ENCODE measurements at regions not wholly inside any gene's neighbourhood (a gene's known extent, or its start where the extent isn't known, plus 50 kb on each side); places are given as distances from the start of the nearest gene placed in this dataset.

DNA sequence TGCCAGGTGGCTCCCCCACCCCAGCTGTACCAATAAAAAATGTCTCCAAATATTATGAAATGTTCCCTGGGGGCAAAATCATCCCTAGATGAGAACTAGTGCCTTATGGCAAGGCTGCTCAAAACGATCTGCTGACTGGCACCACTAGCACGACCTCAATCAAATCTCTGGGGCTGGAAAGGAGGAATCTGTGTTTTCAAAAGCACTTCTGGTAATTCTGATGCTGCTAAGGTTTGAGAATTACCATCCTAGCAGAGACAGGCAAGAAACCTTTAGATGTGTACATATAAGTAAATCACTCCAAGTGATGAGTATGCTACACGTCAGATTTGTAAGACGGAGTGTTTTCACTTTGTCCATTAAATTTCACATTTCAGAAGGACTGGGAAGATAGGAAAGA lies 360.1 kb upstream of the THRB start:
- TF ChIP-seq GATA3 (IDR thresholded peaks at IDR 0.05; ENCODE audit: low read depth, low read length) = no peak

DNA sequence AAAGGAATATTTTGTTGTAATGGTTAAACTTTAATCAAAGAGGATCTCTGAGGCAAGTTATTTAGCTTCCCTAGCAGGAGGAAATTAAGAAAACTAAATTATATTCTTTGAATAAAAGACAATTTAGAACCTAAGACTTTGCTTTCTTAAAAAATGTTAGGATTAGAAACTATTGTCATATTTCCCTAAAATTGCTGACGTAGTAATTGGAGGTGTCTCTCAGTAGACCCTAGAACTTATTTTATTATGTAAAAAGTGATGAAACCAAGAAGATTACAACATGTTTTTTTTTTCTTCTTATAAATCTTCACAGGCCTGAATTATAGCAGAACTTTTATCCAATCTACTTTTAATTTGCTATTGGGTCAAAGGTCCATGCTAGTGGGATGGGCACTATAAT lies 363.3 kb upstream of the THRB start:
- TF ChIP-seq GATA3 (IDR thresholded peaks at IDR 0.05; ENCODE audit: low read depth, low read length) (no peak), GATA2 (IDR thresholded peaks at IDR 0.05; ENCODE audit: low read depth, low read length) (no peak)

DNA sequence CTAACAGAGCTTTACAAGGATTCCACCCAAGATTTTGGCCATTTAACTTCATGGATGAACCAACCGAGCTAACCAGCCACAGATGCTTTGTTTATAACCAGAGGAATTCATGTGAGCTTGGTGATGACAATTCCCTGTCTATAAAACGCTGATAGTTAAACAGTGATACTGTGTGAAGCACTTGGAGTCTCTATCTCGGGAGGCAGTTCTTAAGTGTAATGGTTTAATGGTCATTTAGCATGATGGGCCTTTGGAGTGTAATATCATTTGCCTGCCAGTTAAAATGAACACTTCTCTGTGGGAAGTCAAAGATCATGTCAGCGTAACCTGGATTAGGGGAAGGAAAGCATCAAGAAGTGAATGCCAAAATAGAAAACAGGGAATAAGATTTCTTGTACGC lies 368.6 kb upstream of the THRB start:
- no peak for TF ChIP-seq GATA3 (IDR thresholded peaks at IDR 0.05; ENCODE audit: low read depth, low read length)

DNA sequence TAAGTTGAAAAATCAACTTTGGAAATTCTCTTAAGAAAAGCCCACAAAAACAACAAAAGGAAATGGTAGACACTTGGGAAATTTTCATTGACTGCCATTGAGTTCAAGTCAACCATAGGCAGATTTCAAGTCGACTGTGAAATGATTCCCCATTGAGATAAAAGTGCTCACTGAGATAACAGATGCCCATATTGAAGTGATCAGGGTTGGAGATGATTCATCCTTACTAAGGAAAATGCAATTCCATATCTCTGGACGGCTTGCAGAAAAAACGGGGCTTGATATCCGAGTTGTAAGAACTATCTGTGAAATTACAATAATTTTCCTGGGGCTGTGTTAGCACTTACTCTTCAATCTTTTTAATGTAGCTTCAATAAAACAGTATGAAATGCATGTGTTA lies 373.1 kb upstream of the THRB start:
- TF ChIP-seq GATA3 (IDR thresholded peaks at IDR 0.05; ENCODE audit: low read depth, low read length) = peak; percentile 68; the same call in 1 of the 2 replicates
- peak; percentile 56; the same call in 1 of the 2 replicates for TF ChIP-seq GATA2 (IDR thresholded peaks at IDR 0.05; ENCODE audit: low read depth, low read length)

DNA sequence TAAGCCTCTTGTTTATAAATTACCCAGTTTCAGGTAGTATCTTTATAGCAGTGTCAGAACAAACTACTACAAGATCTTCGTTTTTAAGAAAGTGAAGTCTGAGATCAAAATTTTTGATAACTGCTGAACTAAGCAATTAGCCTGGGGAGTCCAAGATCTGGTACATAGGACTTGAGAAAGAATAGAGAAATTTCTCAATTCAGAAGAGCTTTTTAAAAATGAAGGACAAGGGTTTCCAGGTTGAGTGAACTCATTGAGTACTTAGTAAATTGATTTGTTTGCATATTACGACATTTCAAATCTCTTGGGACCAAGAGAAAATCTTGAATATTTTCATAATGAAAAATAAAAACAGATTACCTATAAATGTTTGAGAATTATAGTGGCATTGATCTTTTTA lies 386.6 kb upstream of the THRB start:
- TF ChIP-seq GATA3 (IDR thresholded peaks at IDR 0.05; ENCODE audit: low read depth, low read length) = no peak
- TF ChIP-seq GATA2 (IDR thresholded peaks at IDR 0.05; ENCODE audit: low read depth, low read length) = no peak

DNA sequence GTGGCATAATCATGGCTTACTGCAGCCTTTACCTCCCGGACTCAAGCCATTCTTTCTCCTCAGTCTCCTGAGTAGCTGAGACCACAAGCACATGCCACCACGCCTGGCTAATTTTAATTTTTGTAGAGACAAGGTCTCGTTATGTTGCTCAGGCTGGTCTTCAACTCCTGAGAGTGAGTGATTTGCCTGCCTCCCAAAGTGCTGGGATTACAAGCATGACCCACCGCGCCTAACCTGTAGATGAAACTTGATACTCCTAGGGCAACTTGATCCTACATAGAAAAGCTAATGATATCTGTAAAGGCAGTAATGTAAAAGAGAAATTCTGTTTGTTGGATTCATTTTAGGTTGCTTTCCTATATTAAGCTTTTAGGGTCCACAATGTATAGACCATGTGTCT lies 391.9 kb upstream of the THRB start:
- TF ChIP-seq GATA3 (IDR thresholded peaks at IDR 0.05; ENCODE audit: low read depth, low read length) = no peak
- no peak for TF ChIP-seq GATA2 (IDR thresholded peaks at IDR 0.05; ENCODE audit: low read depth, low read length)

DNA sequence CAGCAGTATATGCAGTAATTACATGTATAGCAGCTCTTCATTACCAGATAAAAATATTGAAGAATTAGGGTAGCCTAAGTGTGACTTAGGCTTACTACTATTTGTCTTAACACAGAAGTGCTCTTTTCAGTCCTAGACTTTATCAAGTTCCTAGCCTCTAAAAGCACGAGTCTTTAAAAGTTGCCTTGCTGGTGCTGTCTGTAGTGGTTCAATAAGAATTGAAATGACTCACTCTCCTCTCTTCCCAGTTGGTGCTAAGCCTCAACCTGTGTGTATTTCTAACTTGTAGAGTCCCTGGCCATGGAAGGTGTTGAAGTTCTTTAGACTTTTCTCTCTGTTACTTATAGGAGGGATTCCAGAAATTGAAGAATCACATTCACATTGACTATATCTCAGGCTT lies 395.4 kb upstream of the THRB start:
- TF ChIP-seq GATA2 (IDR thresholded peaks at IDR 0.05; ENCODE audit: low read depth, low read length) (no peak), GATA3 (IDR thresholded peaks at IDR 0.05; ENCODE audit: low read depth, low read length) (no peak)

DNA sequence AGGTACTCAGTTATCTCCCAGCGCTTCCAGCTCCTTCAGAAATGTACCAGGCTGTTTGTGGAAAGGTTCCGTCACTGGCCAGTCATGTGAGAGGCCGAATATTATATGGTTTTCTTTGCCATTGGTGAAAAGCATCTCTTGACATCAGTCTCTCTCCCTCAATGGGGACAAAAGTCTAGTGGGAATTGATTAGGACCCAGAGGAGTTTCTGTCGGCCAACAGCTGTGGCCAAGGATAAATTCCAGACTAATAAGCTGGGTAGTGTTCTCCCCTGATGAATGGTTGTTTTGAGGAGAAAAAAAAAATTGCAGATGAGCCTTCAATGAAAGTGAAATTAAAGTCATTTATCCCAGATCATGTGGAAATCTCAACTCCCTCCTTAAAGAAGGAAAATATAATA lies 404.7 kb upstream of the THRB start:
- TF ChIP-seq GATA3 (IDR thresholded peaks at IDR 0.05; ENCODE audit: low read depth, low read length) (no peak), GATA2 (IDR thresholded peaks at IDR 0.05; ENCODE audit: low read depth, low read length) (no peak)

DNA sequence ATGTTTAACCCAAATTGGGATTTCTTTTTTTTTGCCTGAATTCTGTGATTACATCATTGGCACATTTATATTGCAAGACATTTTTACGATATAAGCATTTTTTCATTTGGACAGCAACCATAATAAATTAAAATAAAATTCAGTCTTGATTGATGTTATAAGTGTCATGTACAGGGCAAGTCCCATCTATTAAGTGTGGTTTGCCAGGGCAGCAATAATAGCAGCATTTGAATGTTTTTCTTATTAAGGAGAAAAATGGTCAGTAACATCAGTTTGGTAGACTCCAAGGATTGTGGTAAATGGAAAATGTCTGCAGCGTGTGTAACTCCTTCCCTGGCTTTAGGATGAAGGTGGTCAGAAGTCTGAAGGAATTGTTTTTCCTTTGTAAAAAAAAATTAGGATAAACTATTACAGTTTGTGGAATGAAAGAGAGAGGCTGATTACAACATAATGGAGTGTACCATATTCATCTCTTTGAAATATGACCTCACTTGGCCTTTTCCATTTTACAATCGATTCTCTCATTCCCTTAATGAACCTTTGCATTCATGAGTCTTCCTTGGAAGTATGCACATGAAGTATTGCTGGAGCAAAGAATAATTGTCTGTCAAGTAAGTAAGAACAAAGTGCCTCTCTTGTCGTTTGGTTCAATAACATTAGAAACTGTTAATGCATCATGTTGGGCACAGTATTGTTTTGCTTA lies 405.4 kb upstream of the THRB start:
- TF ChIP-seq GATA3 (IDR thresholded peaks at IDR 0.05; ENCODE audit: low read depth, low read length) (no peak), GATA2 (IDR thresholded peaks at IDR 0.05; ENCODE audit: low read depth, low read length) (no peak)

DNA sequence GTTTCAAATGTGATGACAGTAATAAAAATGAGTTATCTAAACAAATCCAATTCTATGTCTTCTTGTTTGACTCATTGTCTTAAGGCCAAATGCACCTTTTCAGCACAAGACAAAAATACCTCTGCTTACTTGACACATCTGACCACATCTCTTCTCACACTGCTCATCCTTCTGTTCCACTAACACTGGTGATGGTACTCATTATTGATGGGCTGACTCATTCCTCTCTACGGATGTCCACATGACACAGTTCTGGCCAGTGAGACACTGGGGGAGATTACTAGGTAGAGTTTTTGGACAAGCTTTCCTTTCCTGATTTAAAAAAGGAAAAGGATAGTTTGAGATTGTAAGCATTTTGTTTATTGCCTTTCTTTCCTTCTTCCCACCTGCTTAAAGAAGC lies 410.6 kb upstream of the THRB start:
- TF ChIP-seq GATA2 (IDR thresholded peaks at IDR 0.05; ENCODE audit: low read depth, low read length) (no peak), GATA3 (IDR thresholded peaks at IDR 0.05; ENCODE audit: low read depth, low read length) (no peak)

DNA sequence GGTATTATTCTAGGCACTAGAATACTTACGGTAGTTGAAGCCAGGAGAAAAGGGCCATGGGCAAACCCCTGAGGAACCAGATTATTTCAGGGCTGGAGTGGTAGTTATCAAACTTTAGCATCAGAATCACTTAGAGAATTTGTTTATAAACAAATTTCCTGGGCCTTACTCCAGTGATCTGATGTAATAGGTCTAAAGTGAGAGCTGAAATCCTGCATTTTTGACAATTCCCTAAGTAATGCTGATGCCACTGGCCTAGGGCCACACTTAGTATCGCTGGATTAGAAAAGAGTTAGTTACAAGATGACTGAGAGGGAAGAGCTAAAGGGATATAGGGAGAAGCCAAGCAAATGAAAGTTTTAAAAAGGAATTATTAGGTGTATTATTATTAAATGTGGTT lies 412.5 kb upstream of the THRB start:
- TF ChIP-seq GATA3 (IDR thresholded peaks at IDR 0.05; ENCODE audit: low read depth, low read length) (no peak), GATA2 (IDR thresholded peaks at IDR 0.05; ENCODE audit: low read depth, low read length) (no peak)

DNA sequence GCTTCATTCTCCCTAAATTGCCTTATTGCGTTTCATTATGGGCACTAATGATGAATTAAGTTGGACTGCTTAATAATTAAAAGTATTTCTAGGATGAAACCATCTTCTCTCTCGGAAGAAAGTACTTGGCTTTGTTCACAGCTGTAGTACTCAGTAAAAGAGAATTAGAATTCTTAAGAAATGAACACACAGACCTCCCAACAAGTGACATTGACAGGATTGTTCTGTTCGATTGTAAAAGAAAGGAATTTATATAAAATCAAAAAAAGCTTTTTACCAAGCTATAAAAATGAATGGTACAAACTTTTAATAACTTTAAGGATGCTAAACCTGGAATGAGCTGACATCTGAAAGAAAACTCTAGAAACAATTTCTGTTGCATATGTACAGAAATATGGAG lies 416.4 kb upstream of the THRB start:
- no peak for TF ChIP-seq GATA2 (IDR thresholded peaks at IDR 0.05; ENCODE audit: low read depth, low read length)
- TF ChIP-seq GATA3 (IDR thresholded peaks at IDR 0.05; ENCODE audit: low read depth, low read length) = no peak

DNA sequence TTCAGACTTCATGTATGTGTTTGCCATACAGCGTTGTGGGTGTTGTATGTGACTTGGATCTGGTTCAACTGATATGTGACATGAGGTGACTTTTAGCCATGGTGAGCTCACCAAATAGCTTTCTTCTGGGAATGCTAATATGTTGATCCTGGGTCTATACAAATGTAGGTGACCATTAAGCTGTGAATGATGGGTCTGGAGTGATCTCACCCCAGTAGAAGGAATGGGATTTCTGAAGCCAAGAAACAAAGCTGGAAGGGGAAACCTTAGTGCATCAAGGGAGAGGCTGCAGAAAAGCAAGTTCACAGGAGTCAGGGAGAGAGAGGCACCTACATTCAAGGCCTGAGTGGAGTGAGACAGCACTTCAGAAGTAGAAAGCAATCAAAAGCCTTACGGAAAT lies 421.0 kb upstream of the THRB start:
- TF ChIP-seq GATA2 (IDR thresholded peaks at IDR 0.05; ENCODE audit: low read depth, low read length) (no peak), GATA3 (IDR thresholded peaks at IDR 0.05; ENCODE audit: low read depth, low read length) (no peak)

DNA sequence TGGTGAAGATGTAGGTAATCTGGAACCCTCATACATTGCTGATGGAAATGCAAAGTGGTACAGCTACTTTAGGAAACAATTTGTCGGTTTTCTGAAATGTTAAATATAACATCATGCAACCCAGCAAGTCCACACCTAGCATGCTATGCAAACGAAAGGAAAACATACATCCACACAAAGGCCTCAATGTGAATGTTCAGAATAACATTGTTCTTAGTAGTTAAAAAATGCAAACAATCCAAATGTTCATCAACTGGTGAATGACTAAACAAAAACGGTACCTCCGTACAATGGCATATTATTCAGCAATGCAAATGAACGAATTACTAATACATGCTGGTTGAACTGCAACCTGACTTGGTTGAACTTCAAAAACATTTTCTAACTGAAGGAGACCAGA lies 423.3 kb upstream of the THRB start:
- TF ChIP-seq GATA3 (IDR thresholded peaks at IDR 0.05; ENCODE audit: low read depth, low read length) (no peak), GATA2 (IDR thresholded peaks at IDR 0.05; ENCODE audit: low read depth, low read length) (no peak)

DNA sequence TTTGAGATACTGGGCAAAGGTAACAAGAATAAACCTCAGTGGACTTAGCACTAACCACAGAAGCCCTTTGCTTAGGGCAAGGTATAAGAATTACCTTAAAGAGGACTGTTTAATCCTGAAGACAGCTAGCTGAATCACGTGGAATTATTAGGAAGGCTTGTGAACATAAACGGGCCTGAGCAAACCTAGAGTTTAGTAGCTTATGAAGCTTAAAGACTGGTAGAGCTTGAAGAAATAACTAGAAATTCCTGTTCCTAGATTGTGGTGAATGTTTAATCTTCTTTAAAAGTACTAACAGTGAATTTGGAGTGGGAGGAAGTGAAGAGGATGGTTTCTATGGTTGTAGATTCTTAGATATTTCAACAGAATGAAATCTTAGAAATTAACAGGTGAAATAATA lies 428.9 kb upstream of the THRB start:
- no peak for TF ChIP-seq GATA3 (IDR thresholded peaks at IDR 0.05; ENCODE audit: low read depth, low read length)
- no peak for TF ChIP-seq GATA2 (IDR thresholded peaks at IDR 0.05; ENCODE audit: low read depth, low read length)

DNA sequence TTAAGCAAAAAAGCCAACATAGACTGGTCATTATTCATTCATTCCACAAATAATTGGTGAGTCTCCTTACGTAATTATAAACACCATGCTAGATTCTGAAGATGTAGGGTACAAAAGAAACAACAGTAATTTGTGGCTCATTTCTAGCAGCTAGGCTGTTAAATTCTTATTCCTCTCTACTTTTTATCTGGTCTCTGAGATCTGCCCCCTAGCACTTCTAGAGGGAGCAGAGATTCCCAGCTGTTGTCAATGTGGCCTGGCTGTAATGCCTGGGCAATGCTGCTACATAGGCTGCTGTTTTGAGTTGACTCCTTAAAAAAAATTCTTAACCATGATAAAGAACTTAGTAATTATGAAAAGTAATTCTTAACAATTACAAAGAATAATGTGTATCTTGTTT lies 434.9 kb upstream of the THRB start:
- peak; percentile 25; the same call in 1 of the 2 replicates for TF ChIP-seq GATA2 (IDR thresholded peaks at IDR 0.05; ENCODE audit: low read depth, low read length)
- no peak for TF ChIP-seq GATA3 (IDR thresholded peaks at IDR 0.05; ENCODE audit: low read depth, low read length)
